Effector CD8-positive, alpha-beta T cell (primary cell): ENCODE measurements at regions not wholly inside any gene's neighbourhood (a gene's known extent, or its start where the extent isn't known, plus 50 kb on each side); places are given as distances from the start of the nearest gene placed in this dataset.

Experiments used
- DNase-seq: peaks from one replicate; lab custom pipeline; 2025; lab: John Stamatoyannopoulos, UW

DNA sequence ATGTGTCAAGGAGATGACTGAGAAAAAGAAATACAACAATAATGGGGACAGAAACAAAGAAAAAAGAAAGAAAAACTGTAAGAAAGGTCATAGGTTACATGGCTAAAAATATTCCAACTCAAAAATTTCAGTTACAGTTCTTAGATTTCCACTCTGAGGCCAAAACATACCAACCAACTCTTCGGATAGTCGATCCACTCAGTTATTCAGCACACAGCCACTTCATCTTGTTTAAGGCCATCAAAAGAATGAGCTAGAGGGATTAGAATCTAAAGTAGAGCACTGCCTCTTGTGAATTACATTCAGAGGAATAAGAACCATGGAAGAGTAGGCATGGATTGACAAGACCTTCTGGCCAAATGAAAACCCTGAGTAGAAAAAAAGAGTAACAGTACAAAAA is 277.0 kb downstream of the MRPL39 start:
- no peak for DNase-seq

DNA sequence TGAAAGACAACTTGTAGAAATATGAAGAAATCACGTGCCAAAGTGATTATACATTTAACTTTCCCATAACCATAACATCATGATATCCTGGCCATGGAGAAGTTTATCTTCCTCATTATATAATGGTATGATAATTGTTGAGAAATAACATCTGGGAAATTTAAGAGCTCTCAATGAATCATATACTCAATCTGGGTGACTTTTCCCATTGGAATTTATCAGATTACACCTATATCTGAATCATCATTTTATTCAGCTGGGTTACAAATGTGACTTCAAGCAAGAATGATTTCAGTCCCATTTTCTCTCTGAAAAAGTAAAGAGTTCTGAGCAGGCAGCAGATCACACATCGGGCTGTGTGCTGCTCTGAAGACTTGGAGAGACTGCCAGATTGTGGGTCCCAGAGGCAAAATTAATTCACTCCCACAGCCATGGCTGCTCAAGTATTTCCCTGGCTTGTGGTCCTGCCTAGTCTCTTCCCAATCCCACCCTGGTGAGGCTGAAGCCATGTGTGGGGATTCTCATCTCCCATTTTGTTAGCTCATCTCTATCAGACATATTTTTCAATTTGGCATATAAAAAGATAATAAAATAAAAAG is 278.0 kb downstream of the MRPL39 start:
- DNase-seq, result no peak

DNA sequence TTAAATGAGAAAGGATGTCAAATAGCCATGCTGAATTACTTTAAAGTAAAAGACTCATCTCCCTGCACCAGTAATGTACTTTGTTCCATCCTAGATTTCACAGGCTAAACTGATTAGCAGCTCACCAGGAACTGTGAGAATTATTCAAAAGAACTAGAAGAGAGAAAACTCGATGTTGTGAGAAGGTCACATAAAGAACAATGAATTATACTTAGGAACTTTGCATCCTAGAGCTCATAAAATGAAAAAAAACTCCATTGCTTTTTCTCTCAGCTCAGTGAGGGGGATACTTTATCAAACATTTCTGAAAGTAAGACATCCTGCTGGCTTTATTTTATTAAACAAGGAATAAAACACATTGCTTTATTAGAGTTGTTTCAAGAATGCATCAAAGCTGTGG is 278.5 kb downstream of the MRPL39 start:
- no peak for DNase-seq

DNA sequence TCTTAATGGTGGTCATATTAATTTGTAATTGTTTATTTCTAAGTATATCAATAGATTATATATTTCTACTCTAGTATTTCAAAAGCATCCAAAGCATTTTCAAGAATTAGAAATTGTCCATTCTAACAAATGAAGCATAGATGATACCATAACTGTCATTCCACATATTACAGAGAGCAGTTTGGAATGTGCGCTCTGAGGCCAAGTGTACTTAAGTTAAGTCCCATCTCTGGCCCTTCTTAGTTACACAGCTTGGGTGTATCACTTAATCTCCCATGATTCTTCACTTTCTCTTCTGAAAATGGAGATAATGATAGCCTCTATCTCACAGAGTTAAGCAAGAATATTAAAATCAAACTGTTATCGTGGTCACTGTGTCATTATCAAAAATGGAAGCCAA is 281.1 kb downstream of the MRPL39 start:
- no peak for DNase-seq

DNA sequence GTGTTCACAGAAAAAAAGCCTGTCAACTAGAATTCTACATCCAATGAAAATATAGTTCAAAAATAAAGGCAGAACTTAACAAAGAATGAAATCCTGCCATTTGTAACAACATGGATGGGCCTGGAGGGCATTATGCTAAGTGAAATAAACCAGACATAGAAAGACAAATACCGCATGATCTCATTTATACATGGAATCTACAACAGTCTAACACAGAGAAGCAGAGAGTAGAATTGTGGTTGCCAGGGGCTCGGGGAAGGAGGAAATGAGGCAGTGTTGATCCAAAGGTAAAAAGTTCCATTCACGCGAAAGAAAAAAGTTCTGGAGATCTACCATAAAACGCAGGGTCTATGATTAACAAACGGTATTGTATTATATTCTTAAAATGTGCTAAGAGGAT is 282.6 kb downstream of the MRPL39 start:
- DNase-seq, result no peak

DNA sequence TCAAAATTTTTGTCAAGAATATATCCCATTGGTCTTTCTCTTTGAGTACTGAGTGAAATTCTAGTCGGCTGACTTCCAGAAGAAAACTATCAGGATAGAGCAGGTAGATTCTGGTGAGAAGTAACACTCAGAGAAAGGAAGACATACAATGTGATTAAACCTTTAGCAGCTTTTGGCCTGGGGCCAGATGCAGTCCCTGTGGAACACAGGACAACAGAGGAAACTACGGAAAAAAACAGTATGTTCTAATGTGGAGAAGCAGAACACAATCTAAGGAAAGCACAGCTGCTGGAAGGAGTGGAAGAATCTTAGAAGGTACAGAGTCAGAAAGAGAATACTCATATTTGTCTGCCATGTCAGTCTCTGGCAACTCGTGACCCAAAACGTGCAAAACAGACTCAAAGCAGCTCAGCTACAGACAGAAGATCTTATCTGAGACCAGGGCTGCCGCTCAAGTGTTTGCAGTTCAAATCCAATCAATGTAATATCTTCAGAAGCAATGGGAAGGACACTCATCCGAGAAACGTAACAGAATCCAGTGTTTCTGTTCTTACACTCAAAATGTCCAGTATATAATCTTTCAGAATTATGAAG is 283.8 kb downstream of the MRPL39 start:
- DNase-seq, result no peak

DNA sequence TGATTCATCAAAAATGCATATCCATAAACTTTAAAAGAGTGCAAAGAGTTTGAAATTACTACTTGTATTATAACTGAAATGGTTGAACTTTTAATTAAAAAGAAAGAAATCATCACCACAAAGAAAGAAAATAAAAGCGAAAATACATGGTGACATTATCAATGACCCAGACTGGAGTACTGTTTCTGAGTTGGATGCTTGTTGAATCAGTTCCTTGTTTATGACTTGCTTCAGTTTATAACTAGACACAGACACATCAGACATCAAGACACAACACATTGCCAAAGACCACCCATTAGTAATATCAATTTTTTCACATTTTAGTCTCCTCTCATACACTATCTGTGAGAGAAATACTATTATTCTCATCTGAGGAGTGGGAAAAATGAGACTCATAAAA is 293.0 kb downstream of the MRPL39 start:
- DNase-seq, result no peak

DNA sequence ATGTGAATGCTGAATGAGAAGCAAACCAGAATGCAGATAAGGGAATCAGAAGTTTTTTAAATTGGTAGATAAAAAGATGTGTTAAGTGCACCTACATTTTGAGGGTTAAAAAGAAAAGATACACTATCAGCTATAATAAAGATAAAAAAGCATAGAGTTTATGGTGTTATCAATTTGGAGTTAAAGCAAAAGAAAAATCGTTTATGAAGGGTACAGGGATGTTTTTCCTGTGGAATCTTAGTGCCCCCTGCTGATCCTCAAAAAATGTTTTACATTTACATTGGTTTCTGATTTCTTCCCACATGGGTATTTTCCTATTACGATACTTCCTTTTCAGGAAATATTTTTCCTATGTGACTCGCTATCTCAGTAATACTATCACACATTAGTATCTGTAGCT is 293.5 kb downstream of the MRPL39 start:
- no peak for DNase-seq

DNA sequence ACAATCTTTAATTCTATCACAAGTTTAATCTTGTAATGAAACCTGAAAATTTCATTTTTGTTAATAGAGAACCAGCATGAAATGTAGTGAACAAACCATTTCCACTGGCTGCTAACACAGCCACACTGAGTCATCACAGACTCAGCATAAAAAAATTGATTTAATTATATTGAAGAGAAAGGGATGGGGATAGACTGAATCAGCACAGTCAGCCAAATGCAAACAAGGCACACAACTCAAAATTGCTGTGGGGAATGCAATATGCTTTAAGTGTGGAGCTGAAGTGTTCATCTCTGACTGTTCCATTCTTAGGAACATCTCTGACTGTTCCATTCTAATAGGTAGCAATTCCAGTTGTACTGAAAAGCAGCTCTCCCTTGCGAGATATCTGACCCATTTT is 299.8 kb downstream of the MRPL39 start:
- DNase-seq, result no peak

DNA sequence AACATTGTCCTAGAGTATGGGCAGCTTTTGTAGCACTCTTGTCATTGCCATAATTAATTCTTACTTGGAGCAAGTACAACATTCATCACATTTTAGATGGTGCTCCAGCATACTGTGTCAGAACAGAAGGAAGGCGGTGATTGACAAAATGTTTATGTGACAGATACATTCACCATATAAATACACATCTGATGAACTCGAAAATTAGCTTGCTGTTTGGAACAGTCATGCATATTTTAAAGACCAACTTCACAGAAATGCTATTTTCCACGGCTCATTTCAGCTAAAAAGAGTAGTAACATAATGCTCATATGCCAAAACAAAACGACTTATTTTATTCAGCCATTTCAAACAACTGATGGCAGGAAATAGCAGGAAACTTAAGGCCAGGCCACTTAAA is 302.7 kb downstream of the MRPL39 start:
- no peak for DNase-seq

DNA sequence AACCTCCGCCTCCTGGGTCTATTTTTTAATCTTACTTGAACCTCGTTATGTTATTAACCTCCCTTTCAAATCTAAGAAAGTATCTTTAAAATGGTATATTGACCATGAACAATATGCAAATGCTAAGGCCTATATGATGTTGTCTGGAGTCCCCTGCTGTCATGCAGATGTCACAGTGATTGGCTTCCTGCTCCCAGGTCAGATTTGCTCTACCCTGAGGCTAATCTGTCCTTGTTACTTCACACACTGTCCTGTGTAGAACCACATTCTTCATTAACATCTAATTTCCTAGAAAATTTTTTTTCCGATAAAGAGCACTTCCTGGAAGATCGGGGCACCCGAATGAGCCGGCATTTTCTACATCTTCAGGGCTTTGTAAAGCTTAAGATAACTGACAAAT is 306.6 kb downstream of the MRPL39 start:
- no peak for DNase-seq

DNA sequence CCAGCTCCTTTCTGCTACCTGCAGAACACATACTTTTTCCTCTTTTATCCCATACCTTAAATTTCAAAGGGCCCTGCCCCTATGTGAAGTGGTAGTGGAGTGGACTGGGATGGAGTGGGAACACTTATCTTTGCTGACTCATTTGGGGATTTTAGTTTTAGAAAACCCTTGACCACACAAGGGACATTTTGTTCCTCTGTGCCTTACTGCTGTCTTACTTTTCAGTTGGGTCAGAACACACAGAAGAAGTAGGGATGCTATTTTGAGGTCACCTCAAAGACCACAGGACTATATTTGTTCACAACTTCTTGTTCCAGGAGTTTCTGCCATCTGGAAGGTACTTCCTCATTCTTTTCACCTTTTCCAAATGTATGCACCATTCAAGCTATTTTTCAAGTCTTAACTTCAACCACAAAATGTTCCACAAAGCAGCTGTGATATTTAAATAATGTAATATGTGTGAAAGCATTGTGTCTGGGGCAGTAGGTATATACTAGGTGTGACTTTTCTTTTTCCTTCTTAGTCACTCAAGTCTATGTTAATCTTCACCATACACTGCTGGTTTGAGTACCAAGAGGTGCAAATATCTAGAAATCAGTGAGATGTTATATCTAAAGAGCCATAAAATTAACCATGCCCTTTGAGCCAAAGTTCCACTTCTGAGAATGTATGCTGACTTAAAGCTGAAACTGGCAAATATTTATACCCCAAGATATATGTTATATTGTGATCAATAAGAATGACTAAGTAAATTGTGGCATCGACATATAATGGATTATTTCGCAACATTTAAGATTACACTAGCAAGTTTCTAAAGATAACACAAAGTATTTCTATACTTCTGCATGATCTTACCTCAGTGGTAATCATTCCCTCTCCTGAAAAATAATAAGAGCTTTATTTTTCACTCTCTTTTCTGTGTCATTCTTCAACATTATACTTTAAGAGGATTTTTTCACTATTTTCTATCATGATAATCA is 308.5 kb downstream of the MRPL39 start:
- DNase-seq, result no peak

DNA sequence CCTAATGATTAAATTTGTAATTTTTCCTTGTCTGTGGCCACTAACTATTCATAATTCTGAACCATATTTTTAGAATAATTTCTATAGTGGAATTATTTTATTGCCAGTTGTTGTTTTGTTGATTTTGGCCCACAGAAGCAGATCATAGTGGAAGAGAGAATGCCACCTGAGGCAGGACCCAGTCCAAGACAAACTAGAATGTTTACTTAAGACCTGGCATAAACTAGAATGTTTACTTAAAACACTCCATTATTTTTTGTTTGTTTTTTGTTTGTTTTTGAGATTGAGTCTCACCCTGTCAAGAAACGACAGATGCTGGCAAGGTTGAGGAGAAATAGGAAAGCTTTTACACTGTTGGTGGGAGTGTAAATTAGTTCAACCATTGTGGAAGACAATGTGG is 310.2 kb downstream of the MRPL39 start:
- no peak for DNase-seq

DNA sequence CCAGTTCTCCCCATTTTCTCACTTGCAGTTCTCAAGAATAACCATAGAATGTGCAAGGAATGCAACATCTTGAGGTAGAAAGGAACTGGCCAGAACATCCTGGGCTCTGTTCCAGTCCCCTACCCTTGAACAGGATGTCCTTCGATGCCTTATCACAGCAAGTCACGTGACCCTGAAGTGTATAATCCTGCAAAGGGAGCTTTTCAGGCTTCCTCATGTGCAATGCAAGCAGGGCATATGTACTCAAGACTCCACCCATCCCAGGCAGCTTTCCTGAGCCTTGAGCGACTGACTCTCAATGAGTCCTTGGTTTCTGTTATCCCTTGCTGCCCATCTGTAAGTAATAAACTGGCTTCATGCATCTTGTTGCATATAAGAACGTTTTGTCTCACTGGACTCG is 311.0 kb downstream of the MRPL39 start:
- DNase-seq, result no peak

DNA sequence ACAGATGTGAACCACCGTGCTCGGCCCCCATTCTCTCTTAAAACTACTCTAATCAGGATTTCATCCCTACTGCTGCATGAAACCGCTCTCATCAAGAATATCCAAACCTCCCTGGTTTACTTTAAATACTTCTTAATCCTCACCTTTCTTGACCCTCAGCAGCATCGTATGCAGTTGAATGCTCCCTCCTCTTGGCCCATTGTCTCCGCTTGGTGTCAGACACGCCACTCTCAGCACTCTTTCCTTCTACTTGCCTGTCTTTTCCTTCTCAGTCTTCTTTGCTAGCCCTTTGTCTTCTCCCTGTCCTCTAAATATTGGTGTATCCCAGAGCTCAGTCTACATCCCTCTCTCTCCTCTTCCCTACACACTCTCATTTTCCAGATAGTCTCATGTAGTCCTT is 314.9 kb downstream of the MRPL39 start:
- DNase-seq, result no peak

DNA sequence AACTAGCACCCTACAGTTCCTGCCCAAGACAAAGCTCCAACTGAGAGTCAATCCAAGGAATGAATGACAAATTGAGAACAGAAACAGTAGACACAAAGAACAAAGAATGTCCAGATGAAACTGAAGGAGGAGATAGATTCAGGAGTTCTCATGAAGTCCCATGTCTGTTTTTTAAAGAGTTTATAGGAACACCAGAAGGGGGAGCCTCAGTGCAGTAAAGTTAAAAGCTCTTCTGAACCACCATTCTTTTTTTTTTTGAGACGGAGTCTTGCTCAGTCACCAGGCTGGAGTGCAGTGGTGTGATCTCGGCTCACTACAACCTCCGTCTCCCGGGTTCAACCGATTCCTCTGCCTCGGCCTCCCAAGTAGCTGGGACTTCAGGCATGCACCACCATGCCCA is 323.6 kb downstream of the MRPL39 start:
- no peak for DNase-seq

DNA sequence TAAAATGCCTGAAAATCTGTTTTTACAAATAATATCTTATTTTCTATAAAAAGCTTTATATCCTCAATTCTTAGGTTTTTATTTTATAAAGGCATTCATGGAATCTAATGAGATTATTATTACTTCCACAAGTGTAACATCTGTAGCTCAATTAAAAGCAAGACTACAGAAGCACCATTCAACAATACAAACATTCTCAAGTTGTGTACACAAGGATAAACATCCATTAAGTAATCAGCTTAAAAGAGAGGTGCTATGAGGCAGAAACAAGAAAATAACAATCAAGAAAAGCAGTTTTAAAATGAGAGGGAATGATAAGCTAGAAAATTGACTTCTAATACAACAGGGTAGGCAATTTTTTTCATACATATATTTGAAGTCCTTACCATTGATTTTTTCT is 326.1 kb downstream of the MRPL39 start:
- DNase-seq, result no peak

DNA sequence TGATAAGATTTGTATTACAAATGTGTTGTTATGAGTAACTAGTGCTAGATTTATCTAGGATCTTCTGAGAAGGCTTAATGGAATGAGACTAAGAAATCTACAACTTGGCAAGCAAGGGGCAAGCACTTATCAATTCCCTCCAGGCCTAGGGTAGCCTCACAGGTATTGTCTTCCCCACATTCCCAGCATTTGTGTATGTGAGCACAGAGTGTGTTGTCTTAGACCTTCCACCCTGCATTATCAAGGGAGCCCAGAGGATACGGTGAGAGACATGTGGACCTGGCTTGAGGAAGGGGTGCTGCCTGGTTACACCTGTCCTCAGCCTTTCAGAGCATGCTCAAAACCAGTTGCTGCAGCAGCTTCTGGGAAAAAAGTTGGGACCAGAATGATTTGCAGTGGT is 327.2 kb downstream of the MRPL39 start:
- no peak for DNase-seq

DNA sequence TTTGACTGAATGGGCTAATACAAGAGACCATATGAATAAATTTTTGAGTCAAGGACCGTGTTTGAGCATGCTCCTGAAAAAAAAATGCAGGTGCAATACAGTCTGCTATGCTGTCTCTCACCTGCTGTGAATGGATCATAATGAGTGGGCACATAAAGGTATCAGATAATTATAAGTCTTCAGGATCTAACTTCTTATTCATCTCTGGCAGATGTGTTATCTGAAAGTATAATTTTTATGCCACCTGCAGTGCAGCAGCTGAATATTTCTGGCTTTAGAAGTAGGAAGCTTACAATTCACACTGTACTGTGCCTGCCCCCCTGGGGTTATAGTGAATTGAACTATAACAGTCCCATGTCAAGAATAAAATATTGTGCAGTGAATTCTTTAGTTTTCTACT is 333.3 kb downstream of the MRPL39 start:
- DNase-seq, result no peak

DNA sequence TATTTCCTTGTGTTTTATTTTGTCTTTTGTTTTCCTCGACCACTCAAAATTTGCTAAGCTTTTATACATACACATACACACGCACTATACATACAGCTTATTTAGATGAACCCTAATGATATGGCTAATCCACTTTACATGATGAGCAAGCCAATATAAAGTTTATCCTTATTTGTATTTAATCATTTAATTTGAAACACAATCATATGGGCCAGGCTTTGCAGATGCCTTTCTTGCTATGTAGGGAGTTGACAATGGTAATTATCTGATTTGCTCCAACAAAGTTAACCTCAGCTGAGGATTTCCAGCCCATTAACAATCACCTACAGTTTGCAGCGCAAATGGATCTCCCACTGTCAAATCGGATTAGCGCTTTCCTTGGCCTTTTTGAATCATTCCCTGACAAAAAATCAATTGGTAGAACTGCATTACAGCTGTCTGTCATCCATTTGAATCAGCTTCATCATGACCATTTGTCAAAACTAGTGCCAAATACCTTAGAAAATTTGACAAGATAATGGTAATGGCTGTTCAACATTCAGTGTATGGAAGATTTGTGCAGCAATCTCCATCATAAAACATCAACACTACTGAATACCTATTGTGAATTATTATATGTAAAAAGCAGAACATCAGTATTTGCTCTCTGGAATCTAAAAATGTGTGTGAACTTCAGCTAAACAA is 352.6 kb downstream of the MRPL39 start:
- no peak for DNase-seq

DNA sequence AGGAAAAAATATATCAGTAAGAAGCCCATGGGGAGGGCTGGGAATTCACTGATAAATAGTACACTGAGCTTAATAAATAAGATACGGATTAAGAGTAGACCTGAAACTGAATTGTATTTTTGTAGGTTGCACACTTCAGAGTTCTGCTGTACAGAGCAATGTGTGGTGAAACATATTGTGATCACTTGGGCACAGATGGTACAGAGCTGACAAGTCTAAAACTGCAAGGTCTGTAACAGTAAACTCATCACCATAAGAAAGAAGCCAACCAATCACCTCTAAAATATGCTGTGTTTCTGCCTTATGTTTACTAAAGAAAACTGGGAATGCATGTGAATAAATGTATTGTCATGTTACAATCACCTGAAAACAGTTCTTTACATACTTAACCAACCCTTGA is 360.7 kb downstream of the MRPL39 start:
- DNase-seq, result no peak

DNA sequence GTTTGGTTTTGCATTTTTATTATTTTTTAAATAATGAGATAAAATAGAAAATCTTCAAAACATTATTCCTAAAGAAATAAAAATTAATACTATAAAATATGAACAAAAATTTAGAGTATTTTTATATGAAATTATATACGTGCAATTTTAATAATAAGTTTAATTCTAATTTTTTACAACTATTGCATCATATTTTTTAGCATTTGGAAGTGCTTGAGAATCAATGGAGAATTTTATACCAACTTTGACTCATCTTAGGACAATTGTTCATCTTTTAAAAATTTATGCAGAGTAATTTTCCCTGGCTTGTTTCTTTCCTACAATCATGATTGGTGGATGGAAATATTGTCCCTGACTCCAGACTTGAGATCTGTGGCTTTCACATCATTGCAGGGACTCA is 362.5 kb downstream of the MRPL39 start:
- DNase-seq, result no peak

DNA sequence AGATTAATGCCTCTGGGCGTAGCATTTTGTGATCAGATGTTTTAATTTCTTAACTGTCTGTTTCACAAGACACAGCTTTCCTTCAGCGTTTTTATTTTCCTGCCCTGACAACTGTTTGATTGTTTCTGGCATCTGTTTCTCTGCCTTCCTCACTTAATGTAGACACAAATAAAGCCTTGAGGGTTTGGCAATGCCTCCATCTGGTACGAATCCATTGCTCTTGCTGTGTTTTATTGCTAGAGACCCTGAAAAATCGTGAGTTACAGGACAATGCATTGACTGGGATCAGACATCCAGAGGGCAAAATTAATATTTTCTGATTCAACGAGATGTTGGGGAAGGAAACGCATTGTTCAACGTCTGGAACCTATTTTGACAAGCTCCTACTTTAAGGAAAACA is 363.5 kb downstream of the MRPL39 start:
- DNase-seq, result no peak
